SJCRH30 (cell line): ENCODE measurements at regions not wholly inside any gene's neighbourhood (a gene's known extent, or its start where the extent isn't known, plus 50 kb on each side); places are given as distances from the start of the nearest gene placed in this dataset.
"Not testable (repeated sequence)": the region's sequence is repeated elsewhere in the genome, so short reads cannot be mapped to it uniquely, and the experiment has no call there.

Source experiments
- DNase-seq, 2 experiments: peaks; one replicate each; pipeline ENCODE4 v3.0.0-alpha.2; 2015 to 2020
- H3K27ac ChIP-seq: fragments of 250-450 bp; sonication (Bioruptor Pico); 2 replicates; pipeline ENCODE4 v1.5.1; 2020; ENCODE audit warnings: mild to moderate bottlenecking, moderate library complexity
- H3K27me3 ChIP-seq: fragments of 250-450 bp; sonication (Bioruptor Pico); 2 replicates; pipeline ENCODE4 v1.5.1; 2020; ENCODE audit warnings: mild to moderate bottlenecking, moderate library complexity
- H3K36me3 ChIP-seq: fragments of 250-450 bp; sonication (Bioruptor Pico); 2 replicates; pipeline ENCODE4 v1.5.1; 2020; ENCODE audit warnings: mild to moderate bottlenecking, moderate library complexity
- H3K4me1 ChIP-seq: fragments of 250-450 bp; sonication (Bioruptor Pico); 2 replicates; pipeline ENCODE4 v1.5.1; 2020; ENCODE audit warnings: mild to moderate bottlenecking, moderate library complexity
- H3K4me3 ChIP-seq: fragments of 250-450 bp; sonication (Bioruptor Pico); 2 replicates; pipeline ENCODE4 v1.5.1; 2020; ENCODE audit warnings: mild to moderate bottlenecking, moderate library complexity
- H3K9me3 ChIP-seq: fragments of 250-450 bp; sonication (Bioruptor Pico); replicated peaks from 2 replicates; pipeline ENCODE4 v1.5.1; 2020; ENCODE audit warnings: mild to moderate bottlenecking, moderate library complexity

DNA sequence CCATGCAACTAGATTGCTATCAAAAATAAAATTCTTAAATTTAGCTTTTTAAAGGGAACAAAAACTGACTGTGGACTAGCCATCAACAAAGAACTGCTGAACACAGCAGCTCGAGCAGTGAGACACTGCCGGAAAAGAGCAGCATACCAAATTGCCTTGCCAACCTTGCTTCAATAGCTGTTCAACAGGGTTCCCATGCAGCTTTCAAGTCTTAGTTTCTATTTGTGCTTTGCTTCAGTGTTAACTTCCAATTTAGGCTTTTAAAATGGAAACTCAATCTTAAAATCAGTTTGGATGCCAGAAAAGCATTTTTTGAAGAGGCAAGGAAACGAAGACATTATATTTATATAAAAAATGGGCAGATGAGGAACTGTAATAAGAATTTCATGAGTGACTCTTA, 463.4 kb upstream of the MAGEB18 start:
- no peak for DNase-seq
- H3K4me3 ChIP-seq = no peak overlapping the region
- H3K36me3 ChIP-seq = no peaks in the 10 kb centered on the region
- no peaks in the 10 kb centered on the region for H3K27me3 ChIP-seq
- no peak overlapping the region for H3K27ac ChIP-seq
- H3K4me1 ChIP-seq = no peaks in the 10 kb centered on the region
- H3K9me3 ChIP-seq = no peaks in the 10 kb centered on the region

DNA sequence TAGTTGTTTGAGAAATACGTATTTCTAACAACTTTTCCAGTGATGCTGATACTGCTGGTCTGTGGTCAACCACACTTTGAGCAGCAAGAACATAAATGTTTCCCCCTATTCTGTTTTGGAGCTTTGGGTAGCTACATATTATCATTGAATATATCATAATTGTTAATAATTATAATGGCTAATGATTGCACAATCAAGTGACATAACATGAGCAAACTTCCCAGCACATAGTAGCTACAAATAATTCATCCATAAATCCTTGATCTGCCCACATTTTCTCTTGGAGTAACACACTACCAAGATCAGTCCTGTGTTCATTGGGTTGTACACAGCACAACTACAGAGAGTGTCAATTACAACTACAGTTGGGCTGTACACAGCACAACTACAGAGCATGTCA, 436.3 kb upstream of the MAGEB18 start:
- no peak overlapping the region for H3K27ac ChIP-seq
- H3K27me3 ChIP-seq = no peaks in the 10 kb centered on the region
- DNase-seq = no peak
- no peaks in the 10 kb centered on the region for H3K4me1 ChIP-seq
- H3K9me3 ChIP-seq = no peaks in the 10 kb centered on the region
- H3K36me3 ChIP-seq = no peaks in the 10 kb centered on the region
- no peak overlapping the region for H3K4me3 ChIP-seq

DNA sequence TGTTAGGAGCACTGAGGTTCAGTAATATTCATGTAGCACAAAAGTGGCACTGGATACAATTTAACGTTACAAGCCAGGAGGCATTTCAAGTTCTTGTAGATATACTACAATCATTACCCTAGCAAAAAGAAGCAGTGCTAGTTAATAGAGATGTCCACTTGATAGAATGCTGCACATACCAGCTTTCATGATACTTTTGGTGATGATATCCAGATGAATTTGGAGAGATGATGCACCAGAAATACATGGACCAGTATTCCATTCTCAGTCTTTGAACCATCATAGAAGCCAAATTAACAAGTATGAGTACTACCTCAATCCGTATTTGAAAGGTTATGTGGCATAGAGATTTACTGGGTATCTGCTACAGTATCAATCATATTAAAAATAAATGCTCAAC, 421.0 kb upstream of the MAGEB18 start:
- DNase-seq = no peak

GRCh38 chrX:25721564-25721963, 416.6 kb upstream of the MAGEB18 start:
- H3K4me3 ChIP-seq = no peak overlapping the region
- no peaks in the 10 kb centered on the region for H3K27me3 ChIP-seq
- peak in 1 of 2 experiments; percentile 38 for DNase-seq
- no peaks in the 10 kb centered on the region for H3K9me3 ChIP-seq
- no peaks in the 10 kb centered on the region for H3K36me3 ChIP-seq
- no peaks in the 10 kb centered on the region for H3K4me1 ChIP-seq
- no peak overlapping the region for H3K27ac ChIP-seq

More for the DNA sequence above, 421.0 kb upstream of the MAGEB18 start:
- Histone ChIP-seq H3K36me3 (no peaks in the 10 kb centered on the region), H3K4me3 (no peak overlapping the region), H3K9me3 (no peaks in the 10 kb centered on the region), H3K4me1 (no peaks in the 10 kb centered on the region), H3K27ac (no peak overlapping the region), H3K27me3 (no peaks in the 10 kb centered on the region)

DNA sequence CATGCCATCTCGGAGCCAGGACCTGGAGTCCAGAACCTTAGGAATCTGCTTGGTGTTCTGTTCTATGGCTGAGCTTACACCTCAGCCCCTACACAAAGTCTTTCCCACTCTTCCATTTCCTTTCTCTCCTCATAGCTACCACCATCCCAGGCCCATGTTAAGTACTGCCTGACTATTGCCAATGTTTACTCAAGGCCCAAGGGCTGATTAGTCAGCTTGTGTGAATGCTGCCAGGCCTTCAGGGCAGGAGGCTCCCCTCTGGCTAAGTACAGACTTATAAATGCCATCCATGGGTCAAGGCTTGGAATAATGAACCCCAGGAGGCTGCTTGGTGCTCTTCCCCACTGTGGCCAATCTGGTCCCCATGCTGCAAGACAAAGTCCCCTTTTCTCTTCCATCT, 411.6 kb upstream of the MAGEB18 start:
- Histone ChIP-seq H3K27me3 (no peaks in the 10 kb centered on the region), H3K27ac (no peak overlapping the region), H3K36me3 (no peaks in the 10 kb centered on the region), H3K4me3 (no peak overlapping the region), H3K9me3 (no peaks in the 10 kb centered on the region), H3K4me1 (no peaks in the 10 kb centered on the region)
- DNase-seq = no peak

DNA sequence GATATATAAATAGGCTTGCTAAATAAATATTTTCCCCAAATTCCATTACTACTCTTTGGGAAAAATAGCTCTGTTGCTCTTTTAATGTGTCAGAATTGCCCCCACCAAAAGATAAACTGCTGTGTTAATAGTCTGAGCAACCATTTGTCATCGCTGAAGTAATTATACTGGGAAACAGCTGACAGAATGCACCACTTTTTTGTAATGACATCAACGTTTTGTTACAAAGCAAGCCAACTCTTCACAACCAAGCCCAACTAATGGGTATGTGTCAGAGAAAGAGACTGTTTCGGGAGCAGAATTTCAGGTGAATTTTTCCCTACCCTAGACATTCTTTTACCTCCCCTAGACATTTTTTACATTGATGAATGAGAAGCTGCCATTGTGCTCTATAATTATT, 405.0 kb upstream of the MAGEB18 start:
- Histone ChIP-seq H3K27me3 (no peaks in the 10 kb centered on the region), H3K9me3 (no peaks in the 10 kb centered on the region), H3K4me3 (no peak overlapping the region), H3K4me1 (no peaks in the 10 kb centered on the region), H3K36me3 (no peaks in the 10 kb centered on the region), H3K27ac (no peak overlapping the region)
- DNase-seq = no peak

- no peak overlapping the region for H3K27ac ChIP-seq
- no peaks in the 10 kb centered on the region for H3K36me3 ChIP-seq
- H3K4me1 ChIP-seq = no peaks in the 10 kb centered on the region
- no peaks in the 10 kb centered on the region for H3K9me3 ChIP-seq
- no peak for DNase-seq
- H3K27me3 ChIP-seq = no peaks in the 10 kb centered on the region
- no peak overlapping the region for H3K4me3 ChIP-seq
Measured at GRCh38 chrX:25737540-25737939, 400.6 kb upstream of the MAGEB18 start.

DNA sequence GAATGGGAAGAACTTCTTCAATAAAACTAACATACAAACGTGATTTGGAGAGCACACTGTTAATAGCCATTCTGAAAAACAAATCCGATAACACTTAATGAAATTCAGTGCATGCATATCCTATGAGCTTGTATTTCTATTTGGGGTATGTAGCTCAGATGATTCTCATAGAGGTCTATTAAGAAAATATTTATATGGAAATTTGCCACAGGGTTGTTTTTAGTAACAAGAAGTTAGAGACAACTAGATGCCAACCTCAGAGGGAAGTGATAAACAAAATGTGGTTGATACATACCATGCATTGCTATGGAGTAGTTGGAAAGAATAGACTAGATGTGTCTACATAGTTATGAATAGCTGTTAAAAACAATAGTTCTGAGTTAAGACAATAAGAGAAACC, 395.8 kb upstream of the MAGEB18 start:
- Histone ChIP-seq H3K36me3 (no peaks in the 10 kb centered on the region), H3K27ac (no peak overlapping the region), H3K4me1 (no peaks in the 10 kb centered on the region), H3K9me3 (no peaks in the 10 kb centered on the region), H3K27me3 (no peaks in the 10 kb centered on the region), H3K4me3 (no peak overlapping the region)
- no peak for DNase-seq

GRCh38 chrX:25754399-25754798, 383.7 kb upstream of the MAGEB18 start:
- H3K4me3 ChIP-seq = no peak overlapping the region
- no peaks in the 10 kb centered on the region for H3K36me3 ChIP-seq
- H3K27ac ChIP-seq = no peak overlapping the region
- H3K4me1 ChIP-seq = no peaks in the 10 kb centered on the region
- no peaks in the 10 kb centered on the region for H3K27me3 ChIP-seq
- DNase-seq = no peak
- no peaks in the 10 kb centered on the region for H3K9me3 ChIP-seq

GRCh38 chrX:25755194-25755593, 382.9 kb upstream of the MAGEB18 start:
- Histone ChIP-seq H3K27me3 (no peaks in the 10 kb centered on the region), H3K4me1 (no peaks in the 10 kb centered on the region), H3K4me3 (no peak overlapping the region), H3K27ac (no peak overlapping the region), H3K9me3 (no peaks in the 10 kb centered on the region), H3K36me3 (no peaks in the 10 kb centered on the region)
- DNase-seq = no peak

DNA sequence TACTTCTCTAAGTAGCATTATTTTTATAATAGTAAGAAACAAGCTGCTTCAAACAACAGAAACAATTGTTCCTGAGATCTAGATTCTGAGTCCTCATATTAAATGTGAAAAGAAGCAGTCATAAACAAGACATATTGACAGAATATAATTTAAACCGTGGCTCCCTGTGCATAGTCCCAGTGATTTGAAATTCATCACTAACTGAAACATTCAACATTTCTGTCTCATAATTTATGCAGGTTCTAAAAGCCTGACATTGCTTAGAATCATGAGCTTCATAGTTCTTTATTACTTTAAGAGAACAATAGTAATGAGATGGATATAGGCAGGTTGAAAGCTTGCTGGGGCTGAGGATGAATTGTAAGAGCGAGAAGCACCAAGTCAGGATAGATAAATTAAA, 375.5 kb upstream of the MAGEB18 start:
- Histone ChIP-seq H3K36me3 (no peaks in the 10 kb centered on the region), H3K4me3 (no peak overlapping the region), H3K9me3 (no peaks in the 10 kb centered on the region), H3K27me3 (no peaks in the 10 kb centered on the region), H3K4me1 (no peaks in the 10 kb centered on the region), H3K27ac (no peak overlapping the region)
- no peak for DNase-seq

DNA sequence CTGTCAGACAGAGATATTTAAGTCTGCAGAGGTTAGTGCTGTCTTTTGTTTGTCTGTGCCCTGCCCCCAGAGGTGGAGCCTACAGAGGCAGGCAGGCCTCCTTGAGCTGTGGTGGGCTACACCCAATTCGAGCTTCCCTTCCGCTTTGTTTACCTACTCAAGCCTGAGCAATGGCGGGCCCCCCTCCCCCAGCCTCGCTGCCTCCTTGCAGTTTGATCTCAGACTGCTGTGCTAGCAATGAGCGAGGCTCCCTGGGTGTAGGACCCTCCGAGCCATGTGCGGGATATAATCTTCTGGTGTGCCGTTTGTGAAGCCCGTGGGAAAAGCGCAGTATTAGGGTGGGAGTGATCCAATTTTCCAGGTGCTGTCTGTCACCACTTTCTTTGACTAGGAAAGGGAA, 366.3 kb upstream of the MAGEB18 start:
- H3K27me3 ChIP-seq, H3K9me3 ChIP-seq, H3K4me1 ChIP-seq, H3K36me3 ChIP-seq, DNase-seq, H3K4me3 ChIP-seq, H3K27ac ChIP-seq: not testable (repeated sequence)

DNA sequence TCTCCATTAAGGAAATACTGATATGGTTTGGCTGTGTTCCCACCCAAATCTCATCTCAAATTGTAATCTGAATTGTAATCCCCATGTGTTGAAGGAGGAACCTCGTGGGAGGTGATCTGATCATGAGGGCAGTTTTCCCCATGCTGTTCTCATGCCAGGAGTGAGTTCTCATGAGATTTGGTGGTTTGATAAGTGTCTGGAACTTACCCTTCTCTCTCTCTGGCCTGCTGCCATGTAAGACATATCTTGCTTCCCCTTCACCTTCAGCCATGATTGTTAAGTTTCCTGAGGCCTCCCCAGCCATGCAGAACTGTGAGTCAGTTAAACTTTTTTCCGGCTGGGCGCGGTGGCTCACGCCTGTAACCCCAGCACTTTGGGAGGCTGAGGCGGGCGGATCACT, 340.3 kb upstream of the MAGEB18 start:
- not testable (repeated sequence) for H3K27ac ChIP-seq, H3K36me3 ChIP-seq, H3K27me3 ChIP-seq, H3K4me1 ChIP-seq, H3K9me3 ChIP-seq, DNase-seq, H3K4me3 ChIP-seq

GRCh38 chrX:25805744-25806143, 332.4 kb upstream of the MAGEB18 start:
- Histone ChIP-seq H3K4me3 (no peak overlapping the region), H3K36me3 (no peaks in the 10 kb centered on the region), H3K27ac (no peak overlapping the region), H3K4me1 (no peaks in the 10 kb centered on the region), H3K9me3 (no peaks in the 10 kb centered on the region), H3K27me3 (no peaks in the 10 kb centered on the region)
- no peak for DNase-seq

GRCh38 chrX:25807022-25807421, 331.1 kb upstream of the MAGEB18 start:
- Histone ChIP-seq H3K4me1 (no peaks in the 10 kb centered on the region), H3K4me3 (no peak overlapping the region), H3K27me3 (no peaks in the 10 kb centered on the region), H3K36me3 (no peaks in the 10 kb centered on the region), H3K9me3 (no peaks in the 10 kb centered on the region), H3K27ac (no peak overlapping the region)
- no peak for DNase-seq

GRCh38 chrX:25810202-25810601, 327.9 kb upstream of the MAGEB18 start:
- H3K4me3 ChIP-seq = no peak overlapping the region
- no peaks in the 10 kb centered on the region for H3K36me3 ChIP-seq
- no peaks in the 10 kb centered on the region for H3K4me1 ChIP-seq
- peak; percentile 6 to 27 for DNase-seq
- no peak overlapping the region for H3K27ac ChIP-seq
- no peaks in the 10 kb centered on the region for H3K9me3 ChIP-seq
- no peaks in the 10 kb centered on the region for H3K27me3 ChIP-seq

GRCh38 chrX:25819879-25820278, 318.3 kb upstream of the MAGEB18 start:
- Histone ChIP-seq H3K4me1 (no peaks in the 10 kb centered on the region), H3K9me3 (no peaks in the 10 kb centered on the region), H3K36me3 (no peaks in the 10 kb centered on the region), H3K27me3 (no peaks in the 10 kb centered on the region), H3K4me3 (no peak overlapping the region), H3K27ac (no peak overlapping the region)
- no peak for DNase-seq
